Mammary epithelial cell (primary cell): ENCODE measurements at regions not wholly inside any gene's neighbourhood (a gene's known extent, or its start where the extent isn't known, plus 50 kb on each side); places are given as distances from the start of the nearest gene placed in this dataset.

Experiments used
- EZH2 ChIP-seq: IDR thresholded peaks from 2 replicates; pipeline ENCODE4 v1.6.1; 2012; ENCODE audit warnings: low read length, inconsistent platforms, borderline replicate concordance
- TF ChIP-seq, protein P1 (sequence below), 2 donors: IDR thresholded peaks in 1 of 2; conservative IDR thresholded peaks in 1 of 2; 2 replicates each; pipeline ENCODE4 v1.5.1; 2011 to 2012; ENCODE audit warnings: inconsistent platforms in 2 of 2, low read length in 2 of 2, mild to moderate bottlenecking in 2 of 2, control low read depth in 1 of 2, low read depth in 1 of 2; ENCODE audit not compliant: insufficient read depth in 1 of 2; ENCODE audit errors: extremely low read depth in 1 of 2

DNA sequence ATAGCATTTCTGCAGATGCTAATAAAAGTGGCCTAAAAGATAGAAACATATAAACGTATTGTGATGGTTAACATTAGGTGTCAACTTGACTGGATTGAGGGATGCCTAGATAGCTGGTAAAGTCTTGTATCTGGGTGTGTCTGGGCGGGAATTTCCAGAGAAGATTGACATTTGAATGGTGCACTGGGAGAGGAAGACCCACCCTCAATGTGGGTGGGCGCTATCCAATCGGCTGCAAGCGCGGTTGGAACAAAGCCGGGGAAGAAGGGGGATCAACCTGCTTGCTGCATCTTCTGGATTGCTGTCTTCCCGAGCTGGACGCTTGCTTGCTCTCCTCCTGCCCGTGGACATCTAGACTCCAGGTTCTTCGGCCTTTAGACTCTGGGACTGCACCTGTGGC, 114.0 kb upstream of the ZNF644 start:
- TF ChIP-seq, protein P1, sequence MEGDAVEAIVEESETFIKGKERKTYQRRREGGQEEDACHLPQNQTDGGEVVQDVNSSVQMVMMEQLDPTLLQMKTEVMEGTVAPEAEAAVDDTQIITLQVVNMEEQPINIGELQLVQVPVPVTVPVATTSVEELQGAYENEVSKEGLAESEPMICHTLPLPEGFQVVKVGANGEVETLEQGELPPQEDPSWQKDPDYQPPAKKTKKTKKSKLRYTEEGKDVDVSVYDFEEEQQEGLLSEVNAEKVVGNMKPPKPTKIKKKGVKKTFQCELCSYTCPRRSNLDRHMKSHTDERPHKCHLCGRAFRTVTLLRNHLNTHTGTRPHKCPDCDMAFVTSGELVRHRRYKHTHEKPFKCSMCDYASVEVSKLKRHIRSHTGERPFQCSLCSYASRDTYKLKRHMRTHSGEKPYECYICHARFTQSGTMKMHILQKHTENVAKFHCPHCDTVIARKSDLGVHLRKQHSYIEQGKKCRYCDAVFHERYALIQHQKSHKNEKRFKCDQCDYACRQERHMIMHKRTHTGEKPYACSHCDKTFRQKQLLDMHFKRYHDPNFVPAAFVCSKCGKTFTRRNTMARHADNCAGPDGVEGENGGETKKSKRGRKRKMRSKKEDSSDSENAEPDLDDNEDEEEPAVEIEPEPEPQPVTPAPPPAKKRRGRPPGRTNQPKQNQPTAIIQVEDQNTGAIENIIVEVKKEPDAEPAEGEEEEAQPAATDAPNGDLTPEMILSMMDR (conservative IDR thresholded peaks at IDR 0.05 in 1 of 2, IDR thresholded peaks at IDR 0.05 in 1 of 2; ENCODE audit: extremely low read depth in 1 of 2, insufficient read depth in 1 of 2, low read depth in 1 of 2, low read length in 2 of 2): no peak
- TF ChIP-seq EZH2: no peak
